Testis (tissue), 2 donors: ENCODE measurements at regions not wholly inside any gene's neighbourhood (a gene's known extent, or its start where the extent isn't known, plus 50 kb on each side); places are given as distances from the start of the nearest gene placed in this dataset.

Source experiments
- DNase-seq: peaks from one replicate; pipeline ENCODE4 v3.0.0-alpha.2; 2019
- H3K27ac ChIP-seq, 2 donors: fragments of 200-600 bp; sonication (generic); one replicate each; pipeline ENCODE4 v1.5.1; 2019
- H3K27me3 ChIP-seq: fragments of 200-600 bp; sonication (generic); one replicate; pipeline ENCODE4 v1.5.1; 2019
- H3K36me3 ChIP-seq: fragments of 200-600 bp; sonication (generic); one replicate; pipeline ENCODE4 v1.5.1; 2017; ENCODE audit warnings: low read depth; ENCODE audit errors: missing control alignments
- H3K4me1 ChIP-seq: fragments of 200-600 bp; sonication (generic); one replicate; pipeline ENCODE4 v1.5.1; 2019
- H3K4me3 ChIP-seq, 2 donors: fragments of 200-600 bp; sonication (generic); one replicate each; pipeline ENCODE4 v1.5.1; 2017 to 2019
- H3K9me3 ChIP-seq: fragments of 200-600 bp; sonication (generic); one replicate; pipeline ENCODE4 v1.5.1; 2017
- CTCF ChIP-seq, 3 experiments: fragments of 450-650 bp in 2 of 3; fragments of 200-600 bp in 1 of 3; sonication (generic) in 1 of 3; IDR thresholded peaks; one replicate each; pipeline ENCODE4 v1.5.1; 2016 to 2019; ENCODE audit warnings: antibody characterized with exemption in 3 of 3, mild to moderate bottlenecking in 2 of 3, moderate library complexity in 1 of 3
- POLR2A ChIP-seq: fragments of 450-650 bp; IDR thresholded peaks from one replicate; pipeline ENCODE4 v1.6.1; 2017; ENCODE audit warnings: antibody characterized with exemption, mild to moderate bottlenecking, moderate library complexity
- WGBS, 2 donors: methylation state at CpG; one replicate each; pipeline ENCODE4 v1.1.5; 2018; 5-methylcytosine and 5-hydroxymethylcytosine counted together
- intact Hi-C: fragments of 100-400 bp; cut with DNase I; formaldehyde crosslinking; loops from one replicate; pipeline ENCODE4 v1.15.1; 2023; ENCODE audit warnings: low total_unique reads

GRCh38 chr14:34220378-34220706 lies 241.7 kb downstream of the SPTSSA start:
- no peaks in the 10 kb centered on the region for H3K9me3 ChIP-seq
- TF ChIP-seq CTCF (IDR thresholded peaks at IDR 0.05), result no peak
- no peak for TF ChIP-seq POLR2A
- WGBS, 2 donors, result 86 to 89% methylated on average over 2 of the region's 2 CpGs
- H3K36me3 ChIP-seq, result no peaks in the 10 kb centered on the region
- H3K4me3 ChIP-seq, result no peak overlapping the region
- no peaks in the 10 kb centered on the region for H3K27me3 ChIP-seq
- no peaks in the 10 kb centered on the region for H3K4me1 ChIP-seq
- intact Hi-C loops, result no loop called here
- no peak for DNase-seq
- H3K27ac ChIP-seq, result no peak overlapping the region

GRCh38 chr14:34219661-34220377 lies 242.2 kb downstream of the SPTSSA start:
- Histone ChIP-seq H3K9me3 (no peaks in the 10 kb centered on the region), H3K36me3 (no peaks in the 10 kb centered on the region), H3K27me3 (no peaks in the 10 kb centered on the region), H3K4me3 (no peak overlapping the region), H3K4me1 (no peaks in the 10 kb centered on the region), H3K27ac (no peak overlapping the region)
- WGBS, 2 donors, result 81 to 89% methylated on average over 7 of the region's 7 CpGs
- TF ChIP-seq POLR2A, result no peak
- TF ChIP-seq CTCF (IDR thresholded peaks at IDR 0.05), result no peak
- DNase-seq, result no peak
- intact Hi-C loops, result no loop called here

GRCh38 chr14:34218881-34219280 lies 243.2 kb downstream of the SPTSSA start:
- no peak for DNase-seq
- H3K36me3 ChIP-seq, result no peaks in the 10 kb centered on the region
- H3K4me3 ChIP-seq, result no peak overlapping the region
- H3K4me1 ChIP-seq, result no peaks in the 10 kb centered on the region
- H3K9me3 ChIP-seq, result no peaks in the 10 kb centered on the region
- H3K27ac ChIP-seq, result no peak overlapping the region
- TF ChIP-seq POLR2A, result no peak
- TF ChIP-seq CTCF (IDR thresholded peaks at IDR 0.05), result no peak
- WGBS, 2 donors, result 74 to 84% methylated on average over 2 of the region's 2 CpGs
- no peaks in the 10 kb centered on the region for H3K27me3 ChIP-seq
- intact Hi-C loops, result no loop called here

GRCh38 chr14:34214961-34215360 lies 247.1 kb downstream of the SPTSSA start:
- WGBS, 2 donors, result 91 to 93% methylated on average over 5 of the region's 5 CpGs
- DNase-seq, result no peak
- Histone ChIP-seq H3K4me1 (no peaks in the 10 kb centered on the region), H3K27me3 (no peaks in the 10 kb centered on the region), H3K27ac (no peak overlapping the region), H3K9me3 (no peaks in the 10 kb centered on the region), H3K36me3 (no peaks in the 10 kb centered on the region), H3K4me3 (no peak overlapping the region)
- intact Hi-C loops, result no loop called here
- no peak for TF ChIP-seq CTCF (IDR thresholded peaks at IDR 0.05)
- TF ChIP-seq POLR2A, result no peak

- Histone ChIP-seq H3K27me3 (no peaks in the 10 kb centered on the region), H3K27ac (no peak overlapping the region), H3K4me1 (no peaks in the 10 kb centered on the region), H3K9me3 (no peaks in the 10 kb centered on the region), H3K4me3 (no peak overlapping the region), H3K36me3 (no peaks in the 10 kb centered on the region)
- intact Hi-C loops, result no loop called here
- no peak for TF ChIP-seq POLR2A
- no peak for TF ChIP-seq CTCF (IDR thresholded peaks at IDR 0.05)
- DNase-seq, result no peak
- 69 to 80% methylated on average over 10 of the region's 10 CpGs for WGBS, 2 donors
These were observed 248.7 kb downstream of the SPTSSA start for GRCh38 chr14:34213332-34213731.
